Stimulated activated CD8-positive, alpha-beta memory T cell treated with anti-CD3 and anti-CD28 coated beads, Interleukin-7, amount 100 ng/mL, for 1 hour (primary cell): ENCODE measurements at regions not wholly inside any gene's neighbourhood (a gene's known extent, or its start where the extent isn't known, plus 50 kb on each side); places are given as distances from the start of the nearest gene placed in this dataset.

Experiments used
- DNase-seq, 2 donors: peaks; one replicate each; pipeline ENCODE4 v3.0.0-alpha.2; 2020; ENCODE audit warnings: low read depth in 2 of 2

- no peak for DNase-seq
Observed at GRCh38 chr6:44636561-44637248, 249.2 kb downstream of the CDC5L start.

DNA sequence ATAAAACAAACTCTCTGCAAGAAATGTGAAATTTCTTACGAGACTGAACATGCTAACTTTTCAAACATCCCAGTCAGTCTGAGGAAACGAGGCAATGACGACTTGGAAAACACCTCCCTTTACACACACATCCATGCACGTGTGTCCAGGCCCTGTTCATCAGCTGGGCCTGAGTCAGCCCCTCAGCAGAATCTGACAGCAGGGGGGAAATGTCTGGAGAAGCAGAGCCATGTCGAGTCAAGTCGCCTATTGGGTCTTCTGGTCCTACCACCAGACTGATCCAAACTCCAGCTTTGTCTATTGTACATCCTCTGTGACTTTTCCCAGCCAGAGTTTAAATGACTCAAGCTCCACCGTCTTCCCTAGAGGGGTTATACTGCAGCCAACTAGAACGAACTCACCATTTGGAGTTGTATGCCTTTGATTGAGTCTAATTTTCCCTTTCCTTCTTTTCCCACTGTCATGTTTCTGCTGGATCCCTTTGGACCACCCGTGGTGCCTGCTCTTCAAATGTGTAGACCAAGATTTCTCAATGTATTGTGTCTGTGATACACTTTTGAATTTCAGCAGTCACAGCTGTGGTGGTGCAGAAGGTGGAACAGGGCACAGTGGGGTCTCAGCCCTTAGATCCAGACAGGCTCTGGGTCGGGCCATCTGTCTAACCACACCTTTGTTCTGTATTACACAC, 254.0 kb downstream of the CDC5L start:
- no peak for DNase-seq

DNA sequence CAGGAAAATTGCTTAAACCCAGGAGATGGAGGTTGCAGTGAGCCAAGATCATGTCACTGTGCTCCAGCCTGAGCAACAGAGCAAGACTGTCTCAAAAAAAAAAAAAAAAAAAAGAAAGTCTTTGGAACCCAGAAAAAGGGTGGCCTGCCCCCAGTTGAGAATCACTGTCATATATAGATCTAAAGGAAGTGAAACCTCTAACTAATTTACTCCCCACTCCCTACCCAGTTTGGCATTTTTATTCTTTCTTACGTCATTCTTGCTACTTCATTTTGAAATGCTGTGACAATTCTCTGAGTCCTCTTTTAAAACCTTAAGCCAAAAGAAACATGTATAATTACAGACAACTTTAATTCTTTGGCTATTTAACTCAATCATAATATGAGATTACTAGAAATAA, 254.8 kb downstream of the CDC5L start:
- DNase-seq: no peak

DNA sequence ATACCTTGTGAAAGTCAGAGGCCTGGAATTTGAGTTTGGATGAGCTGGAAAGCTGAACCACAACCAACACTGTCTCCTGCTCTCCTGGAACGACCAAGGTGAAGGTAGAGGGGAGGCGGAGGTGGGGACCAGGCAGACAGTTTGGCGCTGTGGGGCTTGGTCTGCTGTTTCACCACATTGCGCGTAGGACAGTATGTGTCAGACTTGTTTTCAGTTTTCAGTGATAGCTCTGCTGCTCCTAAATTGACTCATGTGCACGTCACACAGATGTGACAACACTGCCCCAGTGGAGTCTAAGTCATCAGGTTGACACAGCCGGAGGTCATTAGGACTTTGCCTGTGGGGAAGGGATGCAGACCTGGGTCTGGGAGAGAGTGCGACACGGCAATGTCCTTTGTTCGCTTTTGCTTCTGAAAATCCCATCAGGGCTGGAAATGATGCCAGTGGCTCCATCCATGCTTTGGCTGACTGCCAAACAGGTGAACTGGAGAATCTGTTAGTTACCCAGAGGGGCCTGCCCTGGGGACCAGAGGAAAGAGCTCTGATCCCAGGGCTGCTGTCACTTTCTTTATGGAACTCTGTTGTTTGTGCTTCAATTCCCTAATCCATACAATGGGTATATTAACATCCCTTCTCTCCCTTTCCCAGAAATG, 255.5 kb downstream of the CDC5L start:
- DNase-seq: no peak

DNA sequence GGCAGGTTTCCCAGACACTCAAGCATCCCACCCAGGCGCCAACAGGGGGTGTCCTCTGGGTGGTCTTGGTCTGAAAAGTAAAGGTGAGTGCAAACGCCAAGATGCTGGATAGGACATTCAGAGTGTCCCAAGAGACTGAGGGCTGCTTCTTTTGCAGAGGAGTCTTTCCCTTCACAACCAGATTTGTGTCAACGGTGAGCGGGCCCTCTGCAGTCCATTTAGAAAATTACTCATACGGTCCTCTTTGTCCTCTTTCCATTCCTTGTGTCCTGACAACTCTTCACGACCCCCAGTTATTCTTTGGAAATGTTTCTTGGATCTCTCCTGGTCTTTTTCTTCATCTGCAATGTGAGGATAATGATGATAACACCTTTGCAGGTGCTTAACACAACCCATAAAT, 257.8 kb downstream of the CDC5L start:
- no peak for DNase-seq

DNA sequence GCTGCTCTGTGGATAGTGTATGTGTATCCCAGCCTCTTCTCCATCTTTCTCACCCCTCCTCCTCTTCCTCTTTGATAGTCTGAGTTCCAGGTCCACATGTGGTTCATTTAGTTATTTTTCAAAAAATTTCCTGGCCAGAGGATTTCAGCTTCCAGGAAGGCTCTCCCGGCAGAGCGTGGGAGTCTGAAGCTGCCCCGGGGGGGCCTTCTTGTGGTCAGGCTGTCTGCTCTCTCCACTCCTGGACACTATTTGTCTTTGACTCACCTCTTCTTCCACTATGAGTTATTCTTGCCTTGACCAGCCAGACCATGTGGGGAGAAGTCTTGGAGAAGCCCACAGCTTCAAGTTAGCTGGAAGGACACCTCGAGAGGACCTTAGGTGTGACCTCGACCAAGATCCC, 258.8 kb downstream of the CDC5L start:
- DNase-seq: no peak

- no peak for DNase-seq
Observed at GRCh38 chr6:44649365-44650025, 262.0 kb downstream of the CDC5L start.

- no peak for DNase-seq
Observed at GRCh38 chr6:44650495-44650894, 263.0 kb downstream of the CDC5L start.

DNA sequence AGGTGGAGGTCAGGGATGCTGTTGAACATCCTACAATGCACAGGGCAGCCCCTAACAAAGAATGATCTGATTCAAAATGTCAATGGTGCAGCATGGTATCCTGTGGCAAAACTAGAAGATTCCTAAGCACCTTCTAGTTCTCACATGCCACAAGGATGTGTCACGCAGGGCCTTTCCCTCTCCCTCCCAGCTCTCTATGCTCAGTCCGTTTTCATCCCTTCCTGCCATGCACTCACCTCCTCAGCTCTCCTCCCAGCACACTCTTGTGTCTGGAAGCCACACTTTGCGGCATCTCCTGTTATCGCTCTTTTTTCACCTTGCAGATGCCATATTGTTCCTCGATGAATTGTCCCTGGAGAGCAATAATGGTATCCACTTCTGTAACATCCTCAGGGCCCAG, 263.4 kb downstream of the CDC5L start:
- no peak for DNase-seq

DNA sequence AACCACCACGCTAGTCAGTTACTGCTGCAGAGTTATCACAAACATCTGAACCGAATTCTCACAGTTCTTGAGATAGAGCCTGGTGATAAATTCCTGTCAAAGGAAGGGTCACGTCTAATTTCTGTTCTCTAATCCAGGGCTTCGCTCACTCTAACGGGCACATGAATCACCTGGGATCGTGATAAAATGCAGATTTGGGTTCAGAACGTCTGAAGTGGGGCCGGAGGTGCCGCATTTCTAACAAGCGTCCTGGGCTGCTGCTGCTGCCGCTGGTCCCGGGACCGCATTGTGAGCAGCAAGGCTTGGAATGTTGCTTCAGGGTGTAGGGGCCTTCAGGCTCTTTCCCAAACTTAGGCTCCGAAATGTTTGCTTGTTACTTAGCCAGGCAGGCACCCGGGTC, 264.1 kb downstream of the CDC5L start:
- DNase-seq: no peak

GRCh38 chr6:44652547-44652946, 265.0 kb downstream of the CDC5L start:
- DNase-seq: no peak

GRCh38 chr6:44653091-44653490, 265.6 kb downstream of the CDC5L start:
- no peak for DNase-seq

GRCh38 chr6:44653761-44654218, 266.3 kb downstream of the CDC5L start:
- DNase-seq: no peak

DNA sequence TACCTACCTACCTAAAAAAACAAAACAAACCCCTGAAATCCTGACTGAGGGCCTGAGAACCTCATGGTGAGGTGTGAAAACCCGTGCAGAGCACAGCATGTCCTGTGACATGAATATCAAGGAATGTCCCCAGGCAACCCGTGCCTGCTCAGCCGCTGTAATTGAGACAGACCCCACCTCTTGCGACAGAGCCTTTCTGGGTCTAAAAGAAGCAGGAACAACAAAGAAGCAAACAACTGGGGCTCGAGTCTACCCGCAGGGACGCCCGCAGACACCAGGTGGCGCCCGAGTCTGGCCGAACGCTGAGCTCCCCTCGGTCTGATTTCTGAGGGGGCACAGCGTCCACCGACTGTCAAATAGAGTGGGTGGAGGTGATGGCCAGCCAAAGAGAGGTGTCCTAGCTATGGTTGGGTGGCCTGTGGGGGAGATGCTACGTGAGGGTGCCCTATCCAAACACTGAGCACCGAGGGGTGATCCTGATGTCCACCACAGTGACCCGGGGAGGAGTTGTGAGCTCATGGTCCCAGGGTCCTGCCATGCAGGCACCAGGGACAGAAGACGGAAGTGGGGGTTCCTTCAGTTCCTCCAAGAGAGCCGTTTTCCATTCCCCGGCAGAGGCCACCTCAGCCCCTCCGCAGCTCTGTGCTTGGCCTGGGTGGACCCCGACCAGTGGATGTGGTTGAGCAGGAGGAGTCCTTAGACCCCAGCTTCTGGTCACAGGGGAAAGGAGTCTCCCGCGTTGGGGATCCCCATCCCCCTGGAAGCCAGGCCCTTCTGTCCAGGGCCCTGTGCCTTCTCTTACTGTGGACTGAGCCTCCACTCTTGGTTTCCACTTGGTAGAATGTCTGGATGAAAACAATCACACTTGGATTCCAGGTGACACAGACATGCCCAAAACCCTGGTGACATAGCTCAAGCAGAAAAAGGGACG, 268.2 kb downstream of the CDC5L start:
- peak; percentile 60 to 71 for DNase-seq

DNA sequence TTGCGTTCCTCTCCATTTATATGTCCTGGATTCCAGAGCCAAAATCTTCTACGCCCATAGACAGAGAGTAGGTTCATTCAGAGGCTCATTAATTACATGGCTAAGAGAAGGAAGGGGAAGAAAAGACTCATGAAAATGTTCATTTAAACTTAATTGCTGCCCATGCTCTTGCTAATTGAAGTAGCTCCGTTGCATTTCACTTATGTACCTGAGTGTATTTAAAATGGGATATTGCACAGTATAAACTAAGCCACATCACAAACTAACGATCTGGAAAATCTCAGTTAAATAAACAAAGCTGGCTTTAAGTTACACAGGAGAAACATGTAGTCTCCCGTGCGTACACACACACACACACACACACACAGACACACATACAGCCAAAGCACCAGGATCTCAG, 269.2 kb downstream of the CDC5L start:
- no peak for DNase-seq

DNA sequence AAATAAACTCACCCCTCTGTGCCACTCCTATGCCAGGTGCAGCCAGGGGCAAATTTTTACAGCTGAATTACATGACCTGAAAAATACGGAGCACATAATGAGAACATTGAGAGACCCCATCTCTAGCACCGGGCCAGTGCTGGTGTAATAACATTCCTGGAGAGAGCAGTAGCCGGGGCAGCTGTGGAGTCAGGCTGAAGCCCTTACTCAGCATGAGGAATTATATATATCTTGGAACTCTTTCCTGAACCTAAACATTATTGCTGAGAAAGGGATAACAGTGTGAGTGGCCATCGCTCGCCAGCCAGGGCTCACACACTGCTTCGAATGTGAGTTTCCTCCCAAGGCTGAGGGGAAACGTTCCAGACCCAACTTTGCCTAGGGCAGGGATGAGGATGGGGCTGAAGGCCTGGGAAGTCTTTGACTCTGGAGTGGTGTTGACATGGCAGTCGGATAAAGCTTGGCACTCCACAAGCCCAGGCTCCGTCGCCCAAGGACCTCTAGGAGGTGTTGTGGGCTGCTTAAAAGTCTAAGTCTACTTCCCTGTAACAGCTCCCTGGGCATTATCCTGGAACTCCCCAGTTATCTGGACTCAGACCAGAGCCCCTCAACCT, 269.8 kb downstream of the CDC5L start:
- DNase-seq: no peak

GRCh38 chr6:44658571-44658970, 271.1 kb downstream of the CDC5L start:
- no peak for DNase-seq

- DNase-seq: no peak
Observed at GRCh38 chr6:44659726-44660125, 272.2 kb downstream of the CDC5L start.

GRCh38 chr6:44660561-44661220, 273.2 kb downstream of the CDC5L start:
- no peak for DNase-seq

DNA sequence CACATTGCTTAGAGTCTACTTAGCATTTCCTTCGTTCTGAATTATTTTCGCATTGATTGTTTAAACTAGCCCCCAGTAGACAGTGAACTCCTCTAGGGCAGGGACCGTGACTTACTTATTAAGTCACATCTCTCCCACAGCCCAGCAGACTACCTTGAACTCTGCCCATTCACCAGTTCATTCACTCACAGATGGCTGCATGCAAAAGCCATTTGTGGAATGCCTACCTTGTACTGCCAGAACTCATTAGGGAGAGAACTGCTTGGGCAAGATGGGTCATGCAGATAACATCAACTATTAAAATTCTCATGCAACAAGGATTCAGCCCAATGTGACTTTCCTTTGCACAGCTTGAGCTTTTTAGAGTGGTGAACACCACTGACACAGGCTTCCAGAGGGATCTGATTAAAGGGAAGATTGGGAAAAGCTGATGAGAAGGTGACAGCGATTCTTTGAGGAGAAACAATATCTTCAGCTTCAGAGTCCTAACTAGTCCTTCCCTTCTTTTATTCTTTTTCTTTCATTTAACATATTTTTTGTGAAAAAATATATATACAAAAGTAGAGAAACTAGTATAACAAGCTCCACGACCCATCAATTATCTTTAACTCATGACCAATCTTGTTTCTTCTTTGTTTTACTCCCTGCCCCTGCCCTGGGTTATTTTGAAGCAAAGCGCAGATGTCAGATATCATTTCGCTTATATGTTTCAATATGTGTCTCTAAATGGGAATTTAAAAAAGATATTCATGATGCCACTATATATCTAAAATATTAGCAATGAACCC, 273.9 kb downstream of the CDC5L start:
- no peak for DNase-seq
